ENCODE measurements at regions not wholly inside any gene's neighbourhood (a gene's known extent, or its start where the extent isn't known, plus 50 kb on each side); places are given as distances from the start of the nearest gene placed in this dataset.

GRCh38 chr7:156224833-156225225 is 412.6 kb upstream of the SHH start:
- TF ChIP-seq JUN (IDR thresholded peaks at IDR 0.05; ENCODE audit: borderline replicate concordance, insufficient read depth, insufficient read length, low read depth) (no peak), GATA2 (IDR thresholded peaks at IDR 0.05; ENCODE audit: insufficient read depth, insufficient read length, low read depth, low read length) (no peak), POLR2AphosphoS5 (IDR thresholded peaks at IDR 0.05; ENCODE audit: insufficient read depth, low read depth, low read length) (no peak), FOS (IDR thresholded peaks at IDR 0.05; ENCODE audit: borderline replicate concordance, insufficient read depth, low read length) (no peak), CTCF (IDR thresholded peaks at IDR 0.05; ENCODE audit: extremely low read depth in 1 of 2, insufficient read depth in 1 of 2, low read depth in 1 of 2, low read length in 2 of 2) (no peak), MYC (IDR thresholded peaks at IDR 0.05; ENCODE audit: low read depth, low read length) (no peak), EZH2 (IDR thresholded peaks at IDR 0.05; ENCODE audit: borderline replicate concordance, low read depth, low read length, severe bottlenecking) (no peak), POLR2A (IDR thresholded peaks at IDR 0.05; ENCODE audit: low read depth, low read length) (no peak)
- TF ChIP-seq, protein P1, sequence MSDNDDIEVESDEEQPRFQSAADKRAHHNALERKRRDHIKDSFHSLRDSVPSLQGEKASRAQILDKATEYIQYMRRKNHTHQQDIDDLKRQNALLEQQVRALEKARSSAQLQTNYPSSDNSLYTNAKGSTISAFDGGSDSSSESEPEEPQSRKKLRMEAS (IDR thresholded peaks at IDR 0.05; ENCODE audit: insufficient read depth, insufficient read length), result no peak
- dilution Hi-C loops (cut with MboI; ENCODE audit: extremely low pct_ligation_motif_present, low sequenced_read_pairs) (no loop called here), intact Hi-C loops (cut with micrococcal nuclease) (loop anchor here (5.0 kb wide), 1 partner anchor 1677 kb away; no protein-coding TSS in a partner anchor)
- Histone ChIP-seq H3K9me1 (replicated peaks; ENCODE audit: control insufficient read depth, extremely low read depth, insufficient read depth, low read length) (no peaks in the 10 kb centered on the region), H3K4me2 (ENCODE audit: insufficient read depth, low read length) (no peak overlapping the region), H2AFZ (ENCODE audit: low read depth, low read length) (no peak overlapping the region), H3K79me2 (ENCODE audit: control insufficient read depth, insufficient read depth, low read length) (no peaks in the 10 kb centered on the region), H3K36me3 (ENCODE audit: control insufficient read depth in 2 of 2, extremely low read depth in 1 of 2, insufficient read depth in 2 of 2, low read length in 2 of 2) (no peaks in the 10 kb centered on the region), H3K9me3 (replicated peaks; ENCODE audit: control insufficient read depth, insufficient read depth, low read length) (peaks cover 6% of the 10 kb centered on the region), H3K27ac (ENCODE audit: insufficient read depth, low read depth, low read length) (no peak overlapping the region), H3K9ac (replicated peaks; ENCODE audit: extremely low read depth, insufficient read depth, low read length) (no peak overlapping the region), H3K4me3 (replicated peaks in 1 of 3; ENCODE audit: insufficient read depth in 1 of 3, low read depth in 1 of 3, low read length in 3 of 3) (no peak overlapping the region), H4K20me1 (replicated peaks; ENCODE audit: control insufficient read depth, extremely low read depth, insufficient read depth, low read length) (no peaks in the 10 kb centered on the region), H3K27me3 (ENCODE audit: control insufficient read depth in 2 of 2, insufficient read depth in 2 of 2, low read length in 2 of 2) (no peaks in the 10 kb centered on the region), H3K4me1 (ENCODE audit: control insufficient read depth, extremely low read depth, insufficient read depth, low read length) (no peaks in the 10 kb centered on the region)
- BruUV-seq (replicated peaks), result no TSS peak
- DNase-seq (ENCODE audit: low read depth, low spot score) (no peak), FAIRE-seq (no peak)
- CTCF ChIA-PET, result interaction anchor here (1.1 kb wide), 1 partner anchor 288 kb away, joined by 3 read pairs; no protein-coding TSS in a partner anchor
- POLR2A ChIA-PET, result no interaction called here
